HepG2 (cell line): ENCODE measurements at regions not wholly inside any gene's neighbourhood (a gene's known extent, or its start where the extent isn't known, plus 50 kb on each side); places are given as distances from the start of the nearest gene placed in this dataset.

Experiments
- ATAC-seq: fragments of 200-7000 bp; cut with Tn5 transposase; 3 replicates; pipeline ENCODE4 v1.9.1; 2020; ENCODE audit warnings: mild to moderate bottlenecking, moderate library complexity
- BruUV-seq: library from RNA; stranded (reverse); fragments of 400-500 nt; replicated peaks from 2 replicates; lab custom pipeline; 2021; lab: Mats Ljungman, UMichigan
- CTCF ChIA-PET: fragments of 300-600 bp; formaldehyde crosslinking; extraction: SDS; loops from one replicate; lab custom pipeline; 2021; ENCODE audit warnings: low total read pairs, inconsistent platforms, low intra/inter-chr PET ratio; lab: Yijun Ruan, JAX
- POLR2A ChIA-PET: fragments of 350-600 bp; sonication (Branson Sonifier 250); formaldehyde crosslinking; loops from one replicate; lab custom pipeline; 2020; ENCODE audit warnings: antibody characterized with exemption, inconsistent platforms; lab: Yijun Ruan, JAX
- DNase-seq: peaks from one replicate; pipeline ENCODE4 v3.0.0-alpha.2; 2015; ENCODE audit warnings: low spot score
- FAIRE-seq: peaks from 3 replicates; lab custom pipeline; 2011; peaks lifted over from hg19 to GRCh38; lab: Jason Lieb, UNC
- H2AFZ ChIP-seq: one replicate; pipeline ENCODE4 v1.6.1; 2011; ENCODE audit warnings: low read length, inconsistent platforms
- H3K27ac ChIP-seq: fragments of 300-600 bp; 3 replicates; pipeline ENCODE4 v1.8.0; 2011; ENCODE audit warnings: mixed run types, mild to moderate bottlenecking, mixed read lengths, low read length, inconsistent platforms; ENCODE audit not compliant: insufficient read depth; ENCODE audit errors: extremely low read length
- H3K27me3 ChIP-seq, 2 experiments: fragments of 200-600 bp in 1 of 2; 2 replicates in 1 of 2; 3 replicates in 1 of 2; pipeline versions ENCODE4 v1.6.0 to v1.8.0; 2011; ENCODE audit warnings: low read length in 2 of 2, mild to moderate bottlenecking in 2 of 2, moderate library complexity in 2 of 2, inconsistent platforms in 1 of 2; ENCODE audit not compliant: insufficient read depth in 2 of 2, control insufficient read depth in 1 of 2
- H3K36me3 ChIP-seq, 2 experiments: fragments of 200-600 bp in 1 of 2; replicated peaks in 1 of 2; 2 replicates in 1 of 2; 3 replicates in 1 of 2; pipeline versions ENCODE4 v1.5.1 to v1.8.0; 2011; ENCODE audit warnings: low read length in 2 of 2, inconsistent platforms in 1 of 2; ENCODE audit not compliant: insufficient read depth in 2 of 2, control insufficient read depth in 1 of 2
- H3K4me1 ChIP-seq: 2 replicates; pipeline ENCODE4 v1.5.1; 2012; ENCODE audit warnings: low read length, inconsistent platforms; ENCODE audit not compliant: insufficient read depth
- H3K4me2 ChIP-seq: 2 replicates; pipeline ENCODE4 v1.6.0; 2011; ENCODE audit warnings: low read depth, low read length, inconsistent platforms
- H3K4me3 ChIP-seq, 3 experiments: fragments of 200-600 bp in 1 of 3; sonication (generic), shearing (Covaris generic) in 1 of 3; replicated peaks in 1 of 3; 2 replicates each; pipeline ENCODE4 v1.5.1; 2011 to 2016; ENCODE audit warnings: low read length in 3 of 3, inconsistent platforms in 2 of 3, low read depth in 2 of 3, mild to moderate bottlenecking in 2 of 3, control low read depth in 1 of 3, mixed read lengths in 1 of 3; ENCODE audit not compliant: insufficient read depth in 1 of 3
- H3K79me2 ChIP-seq: one replicate; pipeline ENCODE4 v1.6.1; 2011; ENCODE audit warnings: low read length, inconsistent platforms; ENCODE audit not compliant: insufficient read depth
- H3K9ac ChIP-seq: 2 replicates; pipeline ENCODE4 v1.6.0; 2011; ENCODE audit warnings: mild to moderate bottlenecking, low read depth, low read length, inconsistent platforms; ENCODE audit not compliant: insufficient read depth
- H3K9me3 ChIP-seq: 2 replicates; pipeline ENCODE4 v1.5.1; 2012; ENCODE audit warnings: mild to moderate bottlenecking, low read length
- H4K20me1 ChIP-seq: 2 replicates; pipeline ENCODE4 v1.6.0; 2011; ENCODE audit warnings: inconsistent platforms, mild to moderate bottlenecking, low read length, moderate library complexity; ENCODE audit not compliant: insufficient read depth
- ADNP ChIP-seq: sonication (generic); formaldehyde crosslinking; IDR thresholded peaks from 2 replicates; pipeline ENCODE4 v1.4.0; 2020; ENCODE audit warnings: missing genetic modification reagents
- CREB1 ChIP-seq, 2 experiments: fragments of 450-650 bp in 1 of 2; IDR thresholded peaks; 2 replicates each; pipeline ENCODE4 v1.6.1; 2016 to 2017; ENCODE audit warnings: control low read depth in 1 of 2, mild to moderate bottlenecking in 1 of 2, missing compliant biosample characterization in 1 of 2, missing genetic modification characterization in 1 of 2
- NFYC ChIP-seq: IDR thresholded peaks from 2 replicates; pipeline ENCODE4 v1.6.1; 2016; ENCODE audit warnings: missing genetic modification reagents, missing compliant biosample characterization
- RAD51 ChIP-seq: fragments of 450-650 bp; IDR thresholded peaks from 2 replicates; pipeline ENCODE4 v1.6.1; 2016; ENCODE audit warnings: borderline replicate concordance
- SIN3B ChIP-seq: fragments of 150-350 bp; IDR thresholded peaks from 2 replicates; pipeline ENCODE4 v1.6.1; 2014; ENCODE audit warnings: low read length
- SMAD9 ChIP-seq: sonication (generic); formaldehyde crosslinking; IDR thresholded peaks from 2 replicates; pipeline ENCODE4 v1.5.1; 2020; ENCODE audit warnings: mild to moderate bottlenecking, missing genetic modification reagents
- SOX6 ChIP-seq, 2 experiments: fragments of 450-650 bp in 1 of 2; sonication (generic) in 1 of 2; formaldehyde crosslinking in 1 of 2; IDR thresholded peaks; 2 replicates each; pipeline versions ENCODE4 v1.4.0 to v1.6.1; 2017 to 2020; ENCODE audit warnings: antibody characterized with exemption in 1 of 2, mild to moderate bottlenecking in 1 of 2, missing genetic modification reagents in 1 of 2
- SRSF4 ChIP-seq: fragments of 200-400 bp; formaldehyde crosslinking; IDR thresholded peaks from one replicate; pipeline ENCODE4 v1.6.1; 2018; ENCODE audit warnings: mild to moderate bottlenecking, low read depth, low read length, moderate library complexity; ENCODE audit not compliant: poor library complexity, severe bottlenecking
- STAT5B ChIP-seq: sonication (generic); formaldehyde crosslinking; IDR thresholded peaks from 2 replicates; pipeline ENCODE4 v1.4.0; 2020; ENCODE audit warnings: missing genetic modification reagents
- TAF1 ChIP-seq: sonication (generic); formaldehyde crosslinking; IDR thresholded peaks from 2 replicates; pipeline ENCODE4 v1.4.0; 2020; ENCODE audit warnings: missing genetic modification reagents
- TRIM24 ChIP-seq: sonication (generic); formaldehyde crosslinking; IDR thresholded peaks from 2 replicates; pipeline ENCODE4 v1.8.0; 2022; ENCODE audit warnings: mild to moderate bottlenecking, missing genetic modification reagents
- U2AF2 ChIP-seq: fragments of 200-400 bp; formaldehyde crosslinking; IDR thresholded peaks from 2 replicates; pipeline ENCODE4 v1.6.1; 2017; ENCODE audit warnings: low read depth, mild to moderate bottlenecking, low read length
- ZBTB42 ChIP-seq: sonication (generic); formaldehyde crosslinking; IDR thresholded peaks from 2 replicates; pipeline ENCODE4 v1.5.0; 2020; ENCODE audit warnings: mild to moderate bottlenecking, missing genetic modification reagents
- ZNF256 ChIP-seq: sonication (generic); formaldehyde crosslinking; conservative IDR thresholded peaks from 2 replicates; pipeline ENCODE4 v1.4.0; 2020; ENCODE audit warnings: missing genetic modification reagents
- ZNF343 ChIP-seq: sonication (generic); formaldehyde crosslinking; IDR thresholded peaks from 2 replicates; pipeline ENCODE4 v1.4.0; 2020; ENCODE audit warnings: mild to moderate bottlenecking, missing genetic modification reagents
- ZNF446 ChIP-seq: sonication (generic); formaldehyde crosslinking; IDR thresholded peaks from 2 replicates; pipeline ENCODE4 v1.5.0; 2020; ENCODE audit warnings: mild to moderate bottlenecking, missing genetic modification reagents
- ZNF749 ChIP-seq: sonication (generic); formaldehyde crosslinking; IDR thresholded peaks from 2 replicates; pipeline ENCODE4 v1.8.0; 2022; ENCODE audit warnings: mild to moderate bottlenecking, missing genetic modification reagents, moderate library complexity, borderline replicate concordance
- ZNF772 ChIP-seq: sonication (generic); formaldehyde crosslinking; IDR thresholded peaks from 2 replicates; pipeline ENCODE4 v1.5.0; 2020; ENCODE audit warnings: mild to moderate bottlenecking, missing genetic modification reagents
- ZNF781 ChIP-seq: sonication (generic); formaldehyde crosslinking; IDR thresholded peaks from 2 replicates; pipeline ENCODE4 v1.5.1; 2020; ENCODE audit warnings: borderline replicate concordance, mild to moderate bottlenecking, missing genetic modification reagents; ENCODE audit errors: not compliant biosample characterization
- ZNF788 ChIP-seq: sonication (generic); formaldehyde crosslinking; IDR thresholded peaks from 2 replicates; pipeline ENCODE4 v1.5.0; 2020; ENCODE audit warnings: mild to moderate bottlenecking, missing genetic modification reagents, borderline replicate concordance
- ZSCAN29 ChIP-seq: sonication (generic); formaldehyde crosslinking; conservative IDR thresholded peaks from 2 replicates; pipeline ENCODE4 v1.4.0; 2020; ENCODE audit warnings: mild to moderate bottlenecking, missing genetic modification reagents
- WGBS: methylation state at CpG from one replicate; pipeline ENCODE4 v1.1.6; 2017; ENCODE audit warnings: low lambda C conversion rate; 5-methylcytosine and 5-hydroxymethylcytosine counted together
- in situ Hi-C: cut with HindIII; loops from 2 replicates; pipeline ENCODE4 v1.10.0; 2017; ENCODE audit warnings: low pct_unique_long_range_greater_than_20kb; ENCODE audit not compliant: extremely low pct_ligation_motif_present
- intact Hi-C: fragments of 100-400 bp; cut with micrococcal nuclease; formaldehyde crosslinking; loops from one replicate; pipeline ENCODE4 v1.10.0; 2022; ENCODE audit not compliant: unreplicated experiment
- TF ChIP-seq, protein P1 (sequence below): sonication (generic); formaldehyde crosslinking; IDR thresholded peaks from 2 replicates; pipeline ENCODE4 v1.4.0; 2020; ENCODE audit warnings: missing genetic modification reagents
- TF ChIP-seq, protein P2 (sequence below): sonication (generic); formaldehyde crosslinking; IDR thresholded peaks from 2 replicates; pipeline ENCODE4 v1.5.0; 2020; ENCODE audit warnings: mild to moderate bottlenecking, missing genetic modification reagents, borderline replicate concordance

DNA sequence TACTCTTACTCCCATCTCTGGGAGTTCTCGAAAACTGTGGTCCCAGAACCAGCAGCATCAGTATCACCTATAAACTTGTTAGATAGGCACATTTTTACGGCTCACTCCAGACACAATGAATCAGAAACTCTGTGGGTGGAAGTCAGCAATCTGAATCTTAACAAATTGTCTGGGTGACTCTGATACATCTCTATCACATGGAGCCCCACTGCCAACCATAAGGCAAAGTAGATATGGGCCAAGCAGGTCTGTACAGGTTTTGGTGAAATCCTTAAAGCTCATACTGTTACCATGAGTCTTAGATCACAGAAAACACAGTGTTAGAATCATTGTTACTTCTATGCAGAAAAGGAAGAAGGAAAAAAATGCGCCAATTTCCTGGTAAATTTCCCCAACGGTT is 122.5 kb upstream of the HCCS start (continued):
- TF ChIP-seq SRSF4: no peak
- no peak for TF ChIP-seq U2AF2
- TF ChIP-seq TRIM24: no peak
- TF ChIP-seq NFYC (CRISPR knock-in tag): no peak
- TF ChIP-seq ZNF446 (CRISPR knock-in tag): no peak
- TF ChIP-seq ZSCAN29 (CRISPR knock-in tag): no peak
- TF ChIP-seq, protein P1, sequence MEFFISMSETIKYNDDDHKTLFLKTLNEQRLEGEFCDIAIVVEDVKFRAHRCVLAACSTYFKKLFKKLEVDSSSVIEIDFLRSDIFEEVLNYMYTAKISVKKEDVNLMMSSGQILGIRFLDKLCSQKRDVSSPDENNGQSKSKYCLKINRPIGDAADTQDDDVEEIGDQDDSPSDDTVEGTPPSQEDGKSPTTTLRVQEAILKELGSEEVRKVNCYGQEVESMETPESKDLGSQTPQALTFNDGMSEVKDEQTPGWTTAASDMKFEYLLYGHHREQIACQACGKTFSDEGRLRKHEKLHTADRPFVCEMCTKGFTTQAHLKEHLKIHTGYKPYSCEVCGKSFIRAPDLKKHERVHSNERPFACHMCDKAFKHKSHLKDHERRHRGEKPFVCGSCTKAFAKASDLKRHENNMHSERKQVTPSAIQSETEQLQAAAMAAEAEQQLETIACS (CRISPR knock-in tag): no peak

DNA sequence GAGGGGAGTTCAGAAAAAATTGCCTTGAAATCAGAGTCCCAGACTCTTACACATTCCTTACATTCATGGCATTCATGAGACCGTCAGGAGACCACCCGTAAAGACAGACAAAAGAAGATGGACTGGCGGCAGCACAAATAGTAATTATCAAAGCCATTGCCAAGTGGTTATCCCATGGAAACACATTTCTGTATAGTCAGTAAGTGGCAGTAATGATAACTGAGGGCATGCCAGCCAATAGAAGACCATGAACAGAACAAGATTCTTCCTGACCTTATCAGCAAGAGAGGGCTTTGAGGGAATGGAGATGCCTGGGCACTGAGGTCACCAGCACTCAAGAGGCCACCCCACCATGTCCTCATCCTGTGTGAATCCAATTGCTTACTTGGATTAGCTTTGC is 121.7 kb upstream of the HCCS start:
- POLR2A ChIA-PET: no interaction called here
- WGBS: 97% methylated on average over 3 of the region's 3 CpGs
- no TSS peak for BruUV-seq
- in situ Hi-C loops: no loop called here
- Histone ChIP-seq H3K27ac (no peak overlapping the region), H2AFZ (no peak overlapping the region), H4K20me1 (no peaks in the 10 kb centered on the region)
- CTCF ChIA-PET: no interaction called here
- no peak for ATAC-seq
- TF ChIP-seq ZNF781 (CRISPR knock-in tag) (no peak), ZBTB42 (CRISPR knock-in tag) (no peak), CREB1 (IDR thresholded peaks at IDR 0.05) (no peak), CREB1 (CRISPR knock-in tag; IDR thresholded peaks at IDR 0.05) (no peak), ADNP (no peak), SOX6 (IDR thresholded peaks at IDR 0.05) (no peak), SOX6 (CRISPR knock-in tag; IDR thresholded peaks at IDR 0.05) (no peak), ZNF788 (CRISPR knock-in tag) (no peak), ZNF749 (CRISPR knock-in tag) (no peak), RAD51 (no peak), SIN3B (no peak), ZNF256 (CRISPR knock-in tag) (no peak), STAT5B (CRISPR knock-in tag) (no peak), ZNF772 (CRISPR knock-in tag) (no peak), ZNF343 (CRISPR knock-in tag) (no peak), SMAD9 (no peak), TAF1 (no peak)
- TF ChIP-seq, protein P2, sequence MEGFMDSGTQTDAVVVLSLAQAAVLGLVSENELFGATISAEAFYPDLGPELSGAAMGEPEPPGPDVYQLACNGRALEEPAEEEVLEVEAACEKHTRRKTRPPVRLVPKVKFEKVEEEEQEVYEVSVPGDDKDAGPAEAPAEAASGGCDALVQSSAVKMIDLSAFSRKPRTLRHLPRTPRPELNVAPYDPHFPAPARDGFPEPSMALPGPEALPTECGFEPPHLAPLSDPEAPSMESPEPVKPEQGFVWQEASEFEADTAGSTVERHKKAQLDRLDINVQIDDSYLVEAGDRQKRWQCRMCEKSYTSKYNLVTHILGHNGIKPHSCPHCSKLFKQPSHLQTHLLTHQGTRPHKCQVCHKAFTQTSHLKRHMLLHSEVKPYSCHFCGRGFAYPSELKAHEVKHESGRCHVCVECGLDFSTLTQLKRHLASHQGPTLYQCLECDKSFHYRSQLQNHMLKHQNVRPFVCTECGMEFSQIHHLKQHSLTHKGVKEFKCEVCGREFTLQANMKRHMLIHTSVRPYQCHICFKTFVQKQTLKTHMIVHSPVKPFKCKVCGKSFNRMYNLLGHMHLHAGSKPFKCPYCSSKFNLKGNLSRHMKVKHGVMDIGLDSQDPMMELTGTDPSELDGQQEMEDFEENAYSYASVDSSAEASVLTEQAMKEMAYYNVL (CRISPR knock-in tag): no peak
- TF ChIP-seq, all 625 proteins: peak for 0
- Histone ChIP-seq H3K9me3 (no peaks in the 10 kb centered on the region), H3K9ac (no peak overlapping the region), H3K36me3 (no peaks in the 10 kb centered on the region), H3K4me3 (no peak overlapping the region), H3K4me1 (peaks cover 31% of the 10 kb centered on the region), H3K27me3 (no peaks in the 10 kb centered on the region), H3K79me2 (no peaks in the 10 kb centered on the region), H3K4me2 (no peak overlapping the region)
- FAIRE-seq: no peak
- DNase-seq: no peak
- intact Hi-C loops: no loop called here
